NCI-H2196 (cell line): ENCODE measurements at regions not wholly inside any gene's neighbourhood (a gene's known extent, or its start where the extent isn't known, plus 50 kb on each side); places are given as distances from the start of the nearest gene placed in this dataset.
"Not testable (repeated sequence)": the region's sequence is repeated elsewhere in the genome, so short reads cannot be mapped to it uniquely, and the experiment has no call there.

Source experiments
- DNase-seq: peaks from one replicate; lab custom pipeline; 2025; ENCODE audit not compliant: unreplicated experiment; lab: John Stamatoyannopoulos, UW

- DNase-seq: no peak
These were observed 147.6 kb downstream of the KBTBD8 start for GRCh38 chr3:67145738-67146137.

DNA sequence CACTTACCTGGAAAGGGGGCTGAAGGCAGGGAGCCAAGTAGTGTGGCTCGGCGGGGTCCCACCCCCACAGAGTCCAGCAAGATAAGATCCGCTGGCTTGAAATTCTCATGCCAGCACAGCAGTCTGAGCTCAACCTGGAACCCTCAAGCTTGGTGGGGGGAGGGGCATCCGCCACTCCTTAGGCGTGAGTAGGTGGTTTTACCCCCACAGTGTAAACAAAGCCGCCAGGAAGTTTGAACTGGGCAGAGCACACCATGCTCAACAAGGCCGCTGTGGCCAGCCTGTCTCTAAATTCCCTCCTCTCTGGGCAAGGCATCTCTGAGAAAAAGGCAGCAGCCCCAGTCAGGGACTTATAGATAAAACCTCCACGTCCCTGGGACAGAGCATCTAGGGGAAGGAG lies 156.3 kb downstream of the KBTBD8 start:
- DNase-seq: no peak

GRCh38 chr3:67167481-67167880 lies 169.4 kb downstream of the KBTBD8 start:
- DNase-seq: no peak

DNA sequence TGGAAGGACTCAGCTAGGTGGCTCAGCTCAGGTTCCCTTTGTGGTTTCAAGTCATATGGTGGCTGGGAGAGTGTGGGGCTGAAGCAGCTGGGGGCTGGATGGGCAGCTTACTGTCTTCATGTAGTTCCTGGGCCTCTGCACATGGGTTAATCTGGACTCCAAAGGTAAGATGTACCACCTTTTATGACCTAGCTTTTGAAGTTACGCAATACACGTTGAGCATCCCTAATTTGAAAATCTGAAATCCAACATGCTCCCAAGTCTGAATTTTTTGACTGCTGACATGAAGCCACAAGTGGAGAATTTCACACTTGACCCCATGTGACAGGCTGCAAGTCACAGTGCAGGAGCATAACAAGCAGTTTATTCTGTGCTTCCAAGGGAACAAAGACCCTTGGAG lies 173.7 kb downstream of the KBTBD8 start:
- DNase-seq: no peak

DNA sequence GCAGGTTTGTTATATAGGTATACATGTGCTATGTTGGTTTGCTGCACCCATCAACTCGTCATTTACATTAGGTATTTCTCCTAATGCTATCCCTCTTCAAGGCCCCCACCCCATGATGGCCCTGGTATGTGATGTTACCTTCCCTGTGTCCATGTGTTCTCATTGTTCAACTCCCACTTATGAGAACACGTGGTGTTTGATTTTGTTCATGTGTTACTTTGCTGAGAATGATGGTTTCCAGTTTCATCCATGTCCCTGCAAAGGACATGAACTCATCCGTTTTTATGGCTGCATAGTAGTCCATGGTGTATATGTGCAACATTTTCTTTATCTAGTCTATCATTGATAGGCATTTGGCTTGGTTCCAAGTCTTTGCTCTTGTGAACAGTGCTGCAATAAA lies 175.0 kb downstream of the KBTBD8 start:
- not testable (repeated sequence) for DNase-seq

DNA sequence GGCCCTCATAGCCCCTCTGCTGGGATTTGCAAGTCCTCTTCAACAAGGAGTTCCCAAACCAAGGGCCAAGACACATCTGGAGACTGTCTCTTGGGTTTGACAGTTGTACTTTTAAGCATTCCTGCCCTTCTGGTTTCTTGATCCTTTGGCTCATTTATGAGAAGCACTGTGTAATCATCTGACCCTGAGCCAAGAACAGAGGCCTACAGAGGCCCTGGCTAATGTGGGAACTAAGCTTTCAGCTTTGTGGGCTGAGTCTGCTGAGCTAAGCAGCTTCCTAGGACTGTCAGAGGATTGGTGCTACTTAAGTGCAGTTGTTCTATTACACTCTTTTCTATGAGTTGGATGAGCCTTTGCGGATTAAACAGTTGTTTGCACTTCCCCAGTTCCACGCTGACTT lies 178.3 kb downstream of the KBTBD8 start:
- no peak for DNase-seq

GRCh38 chr3:67192466-67192865 lies 194.4 kb downstream of the KBTBD8 start:
- DNase-seq: no peak

DNA sequence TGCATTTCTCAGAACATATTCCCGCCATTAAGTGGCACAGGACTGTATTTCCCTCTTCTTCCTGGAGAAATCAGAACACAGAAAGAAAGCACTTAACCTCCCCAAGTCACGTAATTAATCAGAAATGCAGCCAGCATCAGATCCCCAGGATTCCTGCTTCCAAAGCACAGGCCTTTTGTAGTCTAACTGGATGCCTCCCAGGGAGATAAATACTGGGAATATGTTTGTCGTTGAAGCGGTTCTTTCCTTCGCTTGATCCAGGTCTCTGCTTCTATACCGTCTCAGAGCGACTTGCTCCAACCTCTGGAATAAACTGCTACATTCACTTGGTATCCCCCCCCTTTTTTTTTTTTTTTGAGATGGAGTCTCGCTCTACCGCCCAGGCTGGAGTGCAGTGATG lies 198.6 kb downstream of the KBTBD8 start:
- DNase-seq: no peak

DNA sequence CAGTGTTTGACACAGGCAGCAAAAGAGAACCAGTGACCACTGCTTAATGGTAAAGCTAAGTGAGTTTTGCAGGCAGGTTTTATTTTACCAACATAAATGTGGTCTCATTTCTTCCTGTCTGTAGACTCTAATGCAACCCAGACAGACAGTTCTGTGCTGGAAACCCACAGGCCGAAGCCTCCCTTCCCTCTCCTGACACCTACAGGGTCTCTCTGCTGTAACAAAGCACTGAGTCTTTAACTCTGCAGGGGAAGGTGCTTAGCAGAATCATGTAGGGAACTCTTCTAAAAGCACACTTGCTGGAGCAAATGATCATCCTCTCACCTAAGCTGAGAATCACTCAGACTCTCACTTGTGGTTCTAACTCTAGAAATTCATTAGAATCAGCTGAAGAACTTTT lies 200.3 kb downstream of the KBTBD8 start:
- no peak for DNase-seq

DNA sequence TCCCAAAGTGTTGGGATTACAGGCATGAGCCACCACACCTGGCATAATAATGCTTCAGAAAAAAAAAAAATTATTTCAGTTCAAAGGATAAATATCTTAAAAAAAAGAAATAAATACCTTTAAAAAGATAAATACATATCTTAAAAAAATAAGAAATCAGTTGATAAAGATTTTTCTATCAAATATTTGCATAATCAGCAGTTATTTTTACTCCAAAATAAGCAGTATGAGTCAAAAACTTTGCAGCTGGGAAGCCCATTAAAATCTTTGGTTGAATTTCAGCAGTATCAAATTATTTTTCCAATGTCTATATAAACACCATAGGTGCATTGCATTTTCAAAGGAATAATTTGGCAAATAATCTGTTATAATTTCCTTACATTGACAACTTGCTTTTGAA lies 202.5 kb downstream of the KBTBD8 start:
- no peak for DNase-seq

- no peak for DNase-seq
These were observed 202.9 kb downstream of the KBTBD8 start for GRCh38 chr3:67201026-67201425.

- DNase-seq: no peak
These were observed 203.9 kb downstream of the KBTBD8 start for GRCh38 chr3:67202053-67202452.

- DNase-seq: no peak
These were observed 206.8 kb downstream of the KBTBD8 start for GRCh38 chr3:67204951-67205350.

- no peak for DNase-seq
These were observed 217.6 kb downstream of the KBTBD8 start for GRCh38 chr3:67215690-67216089.

- no peak for DNase-seq
These were observed 228.9 kb downstream of the KBTBD8 start for GRCh38 chr3:67227030-67227429.

- no peak for DNase-seq
These were observed 230.0 kb downstream of the KBTBD8 start for GRCh38 chr3:67228136-67228535.

- no peak for DNase-seq
These were observed 234.5 kb downstream of the KBTBD8 start for GRCh38 chr3:67232642-67233041.

GRCh38 chr3:67239353-67239752 lies 241.2 kb downstream of the KBTBD8 start:
- DNase-seq: no peak

GRCh38 chr3:67241084-67241483 lies 243.0 kb downstream of the KBTBD8 start:
- no peak for DNase-seq

GRCh38 chr3:67244130-67244529 lies 246.0 kb downstream of the KBTBD8 start:
- no peak for DNase-seq

DNA sequence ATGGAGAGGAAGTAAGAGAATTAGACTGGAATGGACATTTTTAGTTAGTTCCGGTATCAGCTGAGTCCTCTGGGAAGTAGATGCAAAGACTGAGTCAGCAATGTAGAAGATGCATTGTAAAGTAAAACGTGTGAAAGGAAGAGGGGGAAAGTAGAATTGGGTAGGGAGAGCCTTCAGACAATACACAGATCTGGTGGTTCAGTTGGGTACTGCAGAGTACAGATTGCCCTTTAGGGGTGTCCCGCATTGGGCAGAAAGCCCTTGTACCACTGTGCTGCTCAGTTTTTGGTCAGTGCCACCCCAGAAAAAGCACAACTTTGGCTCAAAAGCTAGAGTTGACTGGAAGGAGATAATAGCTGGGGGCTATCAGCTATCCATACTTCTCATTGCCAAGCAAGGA lies 247.4 kb downstream of the KBTBD8 start:
- DNase-seq: no peak

DNA sequence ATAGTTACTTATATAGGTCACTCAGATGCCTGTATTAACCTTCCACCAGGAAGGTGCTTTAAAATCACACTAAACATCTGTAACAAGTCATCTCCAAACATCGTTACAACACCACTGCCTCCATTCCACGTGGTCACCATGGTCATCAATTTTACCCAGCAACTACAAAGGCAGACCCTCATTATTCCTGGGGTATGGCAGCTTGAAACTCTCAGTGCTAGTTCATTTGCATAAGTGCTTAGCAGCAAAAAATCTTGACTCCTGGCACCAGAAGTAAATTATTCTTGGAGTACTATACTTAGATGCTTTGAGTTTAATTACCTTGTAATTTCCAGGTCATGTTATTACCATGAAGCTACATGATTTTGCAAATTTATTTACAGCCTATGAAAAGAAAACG lies 250.6 kb downstream of the KBTBD8 start:
- DNase-seq: no peak

DNA sequence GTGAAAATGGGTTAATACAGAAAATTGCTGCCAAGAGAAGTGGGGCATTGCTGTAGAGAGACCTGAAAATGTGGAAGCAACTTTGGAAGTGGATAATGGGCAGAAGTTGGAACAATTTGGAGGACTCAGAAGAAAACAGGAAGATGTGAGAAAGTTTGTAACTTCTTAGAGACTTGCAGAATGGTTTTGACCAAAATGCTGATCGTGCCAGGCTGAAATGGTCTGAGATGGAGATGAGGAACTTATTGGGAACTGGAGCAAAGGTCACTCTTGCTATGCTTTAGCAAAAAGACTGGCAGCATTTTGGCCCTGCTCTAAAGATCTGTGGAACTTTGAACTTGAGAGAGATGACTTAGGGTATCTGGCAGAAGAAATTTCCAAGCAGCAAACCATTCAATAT lies 254.8 kb downstream of the KBTBD8 start:
- DNase-seq: not testable (repeated sequence)

- no peak for DNase-seq
These were observed 280.0 kb downstream of the KBTBD8 start for GRCh38 chr3:67278015-67278618.
